ENCODE measurements at regions not wholly inside any gene's neighbourhood (a gene's known extent, or its start where the extent isn't known, plus 50 kb on each side); places are given as distances from the start of the nearest gene placed in this dataset.

DNA sequence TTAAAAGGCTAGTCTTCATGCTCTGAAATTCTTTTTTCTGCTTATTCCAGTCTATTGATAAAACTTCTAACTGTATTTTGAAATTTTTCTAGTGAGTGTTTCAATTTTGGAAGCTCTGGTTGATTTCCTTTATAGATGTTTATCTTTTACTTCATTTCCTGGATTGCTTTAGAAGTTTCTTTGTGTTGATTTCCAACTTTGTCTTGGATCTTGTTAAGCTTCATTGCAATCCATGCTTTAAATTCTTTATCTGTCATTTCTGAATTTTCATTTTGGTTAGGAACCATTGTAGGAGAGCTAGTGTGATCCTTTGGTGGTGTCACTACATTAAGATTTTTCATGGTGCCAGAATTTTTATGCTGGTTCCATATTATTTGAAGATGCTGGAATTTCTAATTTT is 105.2 kb upstream of the DCBLD2 start:
- FAIRE-seq, result no peak
- no peak for TF ChIP-seq POLR2AphosphoS5 (IDR thresholded peaks at IDR 0.05; ENCODE audit: low read depth, low read length)
- TF ChIP-seq POLR2A (IDR thresholded peaks at IDR 0.05; ENCODE audit: low read depth, low read length), result no peak
- no peak for TF ChIP-seq TAF1 (IDR thresholded peaks at IDR 0.05; ENCODE audit: borderline replicate concordance, low read depth, low read length)
- no peak for DNase-seq (ENCODE audit: insufficient read length)

DNA sequence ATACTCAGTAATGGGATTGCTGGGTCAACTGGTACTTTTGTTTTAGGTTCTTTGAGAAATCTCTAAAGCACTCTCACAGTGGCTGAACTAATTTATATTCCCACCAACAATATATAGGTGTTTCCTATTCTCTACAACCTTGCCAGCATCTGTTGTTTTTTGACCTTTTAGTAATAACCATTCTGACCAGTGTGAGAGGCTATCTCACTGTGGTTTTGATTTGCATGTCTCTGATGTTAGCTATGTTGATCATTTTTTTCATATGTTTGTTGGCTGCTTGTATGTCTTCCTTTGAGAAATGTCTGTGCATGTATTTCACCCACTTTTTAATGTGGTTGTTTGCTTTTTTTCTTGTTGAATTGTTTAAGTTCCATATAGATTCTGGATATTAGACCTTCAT is 98.2 kb upstream of the DCBLD2 start:
- FAIRE-seq (no peak), DNase-seq (ENCODE audit: insufficient read length) (no peak)
- no peak for TF ChIP-seq POLR2A (IDR thresholded peaks at IDR 0.05; ENCODE audit: low read depth, low read length)
- TF ChIP-seq TAF1 (IDR thresholded peaks at IDR 0.05; ENCODE audit: borderline replicate concordance, low read depth, low read length), result no peak
- no peak for TF ChIP-seq POLR2AphosphoS5 (IDR thresholded peaks at IDR 0.05; ENCODE audit: low read depth, low read length)

DNA sequence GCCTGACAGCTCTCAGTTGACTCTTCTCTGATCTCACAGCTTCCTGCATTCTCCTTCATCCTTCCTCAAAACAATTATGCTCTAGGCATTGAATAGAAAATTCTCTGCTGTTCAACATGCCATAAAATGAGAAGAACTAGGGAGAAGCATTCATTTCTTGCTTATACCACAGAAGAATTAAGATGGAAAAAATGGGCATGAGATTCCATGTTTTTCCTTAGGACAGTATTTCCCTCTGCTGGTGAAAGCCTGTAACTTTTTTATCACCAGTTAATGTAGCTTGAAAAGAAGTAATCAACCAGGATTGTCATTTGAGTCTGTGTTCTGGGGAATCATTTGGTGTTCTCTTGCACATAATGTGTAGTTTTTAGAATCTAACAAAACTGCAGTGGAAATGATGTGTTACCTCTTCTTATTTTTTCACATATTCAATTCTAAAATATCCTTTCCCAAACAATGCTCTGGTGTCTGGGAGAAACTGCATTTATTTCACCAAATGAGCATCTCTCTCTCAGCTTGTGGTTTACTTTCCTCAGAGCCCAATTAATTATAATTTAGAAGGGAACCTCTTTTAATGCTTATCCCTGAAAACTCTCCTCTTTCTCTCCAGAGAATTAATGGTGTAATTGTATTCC is 92.8 kb upstream of the DCBLD2 start:
- no peak for DNase-seq (ENCODE audit: insufficient read length)

DNA sequence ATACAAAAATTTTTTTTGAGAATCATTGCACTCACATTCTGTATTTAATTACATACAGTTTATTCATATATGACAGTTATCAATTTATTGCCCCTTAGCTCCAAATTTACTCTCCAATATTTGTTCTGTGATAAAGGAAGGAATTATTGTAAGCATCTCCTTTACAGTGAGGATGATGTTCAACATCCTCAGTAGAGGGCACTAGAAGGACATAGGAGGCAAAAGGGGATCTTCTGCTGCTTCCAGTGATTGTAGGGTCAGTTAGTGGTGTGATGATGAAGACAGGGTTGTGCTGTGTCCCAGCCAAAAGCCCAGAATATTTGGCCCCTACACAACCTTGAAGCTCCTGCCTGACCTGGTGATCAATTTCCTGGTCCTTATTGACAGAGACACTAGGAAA is 89.9 kb upstream of the DCBLD2 start:
- DNase-seq (ENCODE audit: insufficient read length), result no peak
- peak; percentile 90 for FAIRE-seq
- TF ChIP-seq POLR2AphosphoS5 (IDR thresholded peaks at IDR 0.05; ENCODE audit: low read depth, low read length) (no peak), TAF1 (IDR thresholded peaks at IDR 0.05; ENCODE audit: borderline replicate concordance, low read depth, low read length) (no peak), POLR2A (IDR thresholded peaks at IDR 0.05; ENCODE audit: low read depth, low read length) (no peak)

More for the DNA sequence above, 92.8 kb upstream of the DCBLD2 start:
- FAIRE-seq, result no peak
- no peak for TF ChIP-seq TAF1 (IDR thresholded peaks at IDR 0.05; ENCODE audit: borderline replicate concordance, low read depth, low read length)
- no peak for TF ChIP-seq POLR2AphosphoS5 (IDR thresholded peaks at IDR 0.05; ENCODE audit: low read depth, low read length)
- TF ChIP-seq POLR2A (IDR thresholded peaks at IDR 0.05; ENCODE audit: low read depth, low read length), result no peak

DNA sequence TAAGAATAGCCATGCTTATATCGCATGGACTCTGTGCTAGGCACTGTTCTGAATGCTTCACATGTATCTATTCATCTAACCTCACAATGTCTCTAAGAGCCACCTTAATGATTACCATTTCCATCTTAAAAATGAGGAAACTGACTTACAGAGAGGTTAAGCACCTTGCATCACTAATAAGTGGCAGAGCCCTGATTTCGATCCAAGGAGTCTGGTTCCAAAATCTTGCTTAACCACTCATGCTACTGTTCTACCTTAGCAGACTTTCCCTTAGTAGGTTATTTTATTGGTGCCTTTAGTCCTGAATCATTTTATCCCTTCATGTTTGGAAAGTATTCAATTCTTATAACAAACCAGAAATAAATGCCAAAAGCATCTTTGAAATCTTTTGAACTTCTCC is 89.2 kb upstream of the DCBLD2 start:
- FAIRE-seq, result no peak
- TF ChIP-seq POLR2A (IDR thresholded peaks at IDR 0.05; ENCODE audit: low read depth, low read length), result no peak
- no peak for TF ChIP-seq TAF1 (IDR thresholded peaks at IDR 0.05; ENCODE audit: borderline replicate concordance, low read depth, low read length)
- no peak for TF ChIP-seq POLR2AphosphoS5 (IDR thresholded peaks at IDR 0.05; ENCODE audit: low read depth, low read length)
- no peak for DNase-seq (ENCODE audit: insufficient read length)

DNA sequence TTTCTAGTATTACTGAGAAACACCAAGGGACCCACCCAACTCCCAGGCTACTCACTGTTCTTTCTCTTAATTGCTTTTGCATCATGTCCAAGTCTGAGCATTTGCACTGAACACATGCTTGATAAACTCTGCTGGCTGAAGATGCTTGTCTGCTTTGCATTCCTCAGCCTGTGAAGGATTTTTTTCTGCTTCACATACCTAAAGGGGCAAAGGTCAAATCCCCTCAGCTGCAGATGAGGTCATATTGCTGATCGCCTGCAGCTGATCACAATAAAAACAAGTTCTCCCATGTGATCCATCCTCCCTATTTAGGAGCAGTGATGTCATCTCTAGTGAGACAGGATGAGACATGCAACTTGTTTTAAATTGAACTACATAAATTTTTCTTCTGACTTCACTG is 84.6 kb upstream of the DCBLD2 start:
- DNase-seq (ENCODE audit: insufficient read length) (no peak), FAIRE-seq (peak; percentile 82)
- TF ChIP-seq TAF1 (IDR thresholded peaks at IDR 0.05; ENCODE audit: borderline replicate concordance, low read depth, low read length) (no peak), POLR2A (IDR thresholded peaks at IDR 0.05; ENCODE audit: low read depth, low read length) (no peak), POLR2AphosphoS5 (IDR thresholded peaks at IDR 0.05; ENCODE audit: low read depth, low read length) (no peak)

DNA sequence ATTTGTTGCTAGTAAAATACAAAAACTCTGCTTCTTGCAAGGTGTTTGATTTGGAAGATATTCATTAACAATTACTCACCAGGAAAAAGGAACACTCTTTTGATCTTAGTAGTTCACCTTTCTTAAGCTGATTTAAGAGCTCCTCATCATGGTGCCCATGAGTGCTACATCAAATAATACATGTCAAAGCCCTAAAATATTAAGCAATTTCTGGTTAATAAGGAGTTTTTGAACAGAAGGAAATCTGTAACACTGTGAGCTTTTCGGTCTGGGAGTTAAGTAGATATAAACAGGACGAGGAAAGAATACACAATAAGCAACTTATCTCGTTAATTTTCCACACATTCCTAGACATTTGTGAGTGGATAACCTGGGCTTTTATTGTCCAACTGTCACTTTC is 83.9 kb upstream of the DCBLD2 start:
- FAIRE-seq, result peak; percentile 67
- no peak for DNase-seq (ENCODE audit: insufficient read length)
- TF ChIP-seq TAF1 (IDR thresholded peaks at IDR 0.05; ENCODE audit: borderline replicate concordance, low read depth, low read length), result no peak
- no peak for TF ChIP-seq POLR2AphosphoS5 (IDR thresholded peaks at IDR 0.05; ENCODE audit: low read depth, low read length)
- no peak for TF ChIP-seq POLR2A (IDR thresholded peaks at IDR 0.05; ENCODE audit: low read depth, low read length)

DNA sequence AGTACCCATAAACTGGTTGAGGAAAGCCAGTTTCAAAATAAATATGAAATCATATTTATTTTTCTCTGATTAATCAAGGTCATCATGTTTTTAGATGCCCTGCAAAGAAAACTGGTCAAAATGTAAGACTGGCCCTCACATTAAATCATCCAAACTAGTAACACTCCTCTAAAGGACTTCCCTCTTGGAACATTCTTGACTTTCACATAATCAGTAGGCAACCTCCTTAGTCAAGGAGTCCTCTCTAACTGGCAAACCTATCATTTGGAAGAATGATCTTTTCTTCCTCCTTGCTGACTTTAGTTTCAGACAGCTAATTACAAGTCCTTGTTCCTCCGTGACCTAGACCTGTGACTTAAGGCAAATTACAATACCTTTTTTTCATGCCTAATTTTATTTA is 82.5 kb upstream of the DCBLD2 start:
- FAIRE-seq (peak; percentile 38), DNase-seq (ENCODE audit: insufficient read length) (no peak)
- no peak for TF ChIP-seq POLR2A (IDR thresholded peaks at IDR 0.05; ENCODE audit: low read depth, low read length)

DNA sequence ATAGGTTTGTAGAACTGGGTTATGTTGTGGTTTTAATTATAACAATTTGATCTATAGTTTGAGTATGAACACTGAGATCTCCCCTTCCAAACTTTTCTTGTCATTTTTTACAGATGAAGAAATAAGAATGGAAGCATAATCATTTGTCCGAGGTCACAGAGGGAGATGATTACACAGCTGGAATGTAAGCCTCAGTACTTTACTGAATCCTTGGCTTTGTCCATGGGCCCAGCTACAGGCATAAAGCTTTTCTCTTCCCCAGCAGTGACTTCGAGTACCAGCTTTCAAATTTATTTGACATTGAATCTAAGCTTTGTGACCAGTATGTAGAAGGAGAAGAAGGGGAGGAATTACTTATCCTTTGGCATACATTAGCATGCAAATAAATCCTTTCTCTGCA is 80.9 kb upstream of the DCBLD2 start:
- TF ChIP-seq POLR2AphosphoS5 (IDR thresholded peaks at IDR 0.05; ENCODE audit: low read depth, low read length) (no peak), TAF1 (IDR thresholded peaks at IDR 0.05; ENCODE audit: borderline replicate concordance, low read depth, low read length) (no peak), POLR2A (IDR thresholded peaks at IDR 0.05; ENCODE audit: low read depth, low read length) (no peak)
- FAIRE-seq, result peak; percentile 21
- no peak for DNase-seq (ENCODE audit: insufficient read length)

DNA sequence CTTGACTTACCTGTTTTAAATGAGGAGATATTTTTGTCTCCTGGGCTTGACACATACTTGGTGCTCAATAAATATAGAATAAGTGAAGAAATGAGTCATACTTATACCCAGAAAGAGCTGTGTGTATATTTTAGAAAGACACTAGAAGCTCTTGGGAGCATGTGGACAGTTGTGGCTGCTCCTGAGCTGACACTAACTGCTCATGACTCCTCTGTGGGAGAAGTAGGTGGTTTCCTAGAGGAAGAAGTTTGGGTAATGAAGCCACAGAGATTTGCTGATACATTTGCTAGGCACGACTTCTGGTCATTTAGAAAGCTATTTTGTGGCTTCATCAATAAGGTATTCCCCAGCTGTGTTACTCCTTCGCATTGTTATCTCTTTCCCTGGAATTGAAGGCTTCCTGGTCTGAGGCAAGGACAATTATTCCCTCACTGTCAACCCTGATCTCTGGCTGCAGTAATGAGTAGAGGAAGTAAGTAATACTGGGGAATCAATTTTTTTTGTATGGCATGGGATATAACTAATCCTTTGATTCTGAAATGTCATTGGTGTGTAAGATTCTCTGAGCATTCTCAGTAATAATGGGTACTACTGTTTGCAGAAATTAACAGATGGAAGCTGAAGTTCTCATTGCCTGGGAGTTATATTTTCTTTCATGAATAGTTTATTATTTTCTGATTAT is 79.6 kb upstream of the DCBLD2 start:
- no peak for TF ChIP-seq POLR2AphosphoS5 (IDR thresholded peaks at IDR 0.05; ENCODE audit: low read depth, low read length)
- TF ChIP-seq POLR2A (IDR thresholded peaks at IDR 0.05; ENCODE audit: low read depth, low read length), result no peak
- no peak for TF ChIP-seq TAF1 (IDR thresholded peaks at IDR 0.05; ENCODE audit: borderline replicate concordance, low read depth, low read length)
- peak; percentile 84 for FAIRE-seq
- peak; percentile 16 for DNase-seq (ENCODE audit: insufficient read length)

DNA sequence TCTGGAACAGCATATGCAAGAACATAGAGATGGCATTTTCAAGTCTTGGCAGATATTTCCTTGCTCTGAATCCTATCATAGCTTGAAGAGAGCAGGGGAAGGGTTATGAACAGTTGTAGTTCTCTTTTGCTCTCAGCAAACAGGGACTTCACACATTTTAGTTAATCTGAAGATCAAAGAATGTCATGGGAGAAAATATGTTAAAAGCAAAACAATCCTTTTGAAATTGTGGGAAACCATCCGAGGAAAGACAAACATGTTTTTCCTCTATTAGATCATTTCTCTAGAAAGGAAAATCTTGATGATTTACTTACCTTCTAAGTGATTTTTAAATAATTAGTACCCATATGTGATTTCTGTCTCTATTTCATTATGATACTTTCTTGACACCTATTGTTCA is 77.8 kb upstream of the DCBLD2 start:
- FAIRE-seq, result no peak
- TF ChIP-seq TAF1 (IDR thresholded peaks at IDR 0.05; ENCODE audit: borderline replicate concordance, low read depth, low read length), result no peak
- TF ChIP-seq POLR2A (IDR thresholded peaks at IDR 0.05; ENCODE audit: low read depth, low read length), result no peak
- TF ChIP-seq POLR2AphosphoS5 (IDR thresholded peaks at IDR 0.05; ENCODE audit: low read depth, low read length), result no peak
- no peak for DNase-seq (ENCODE audit: insufficient read length)

DNA sequence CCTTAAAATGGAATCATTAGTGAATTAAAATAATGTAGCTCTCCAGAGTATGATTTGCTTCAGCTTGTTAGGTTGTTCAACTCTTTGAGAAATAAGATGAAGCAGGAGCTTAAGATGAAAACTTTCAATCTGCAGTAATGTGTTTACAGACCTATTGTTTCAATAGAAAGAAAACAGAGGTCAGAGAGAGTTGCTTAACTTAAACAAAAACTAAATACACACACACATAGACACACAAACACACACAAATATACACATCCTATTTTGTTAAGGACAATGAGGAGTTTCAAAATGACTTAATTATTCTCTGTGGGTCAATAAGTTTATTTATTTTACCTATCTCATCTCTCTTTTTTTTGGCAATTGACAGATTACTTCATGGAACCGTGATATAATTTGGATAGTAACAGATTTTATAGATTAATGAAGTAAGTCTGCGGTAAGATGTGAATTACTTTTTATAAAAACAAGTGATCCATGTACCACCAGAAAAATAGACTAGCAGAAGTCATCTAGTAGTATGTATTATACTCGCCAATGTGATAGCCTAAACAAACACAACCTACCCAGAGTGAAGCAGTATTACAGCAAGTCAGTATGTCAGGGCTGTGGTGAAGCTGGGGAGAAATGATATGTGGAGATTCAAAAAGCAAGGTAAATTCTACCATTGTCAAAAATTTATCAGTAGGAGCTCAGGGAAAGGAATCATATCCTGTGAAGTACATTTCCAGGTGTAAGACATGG is 76.7 kb upstream of the DCBLD2 start:
- TF ChIP-seq TAF1 (IDR thresholded peaks at IDR 0.05; ENCODE audit: borderline replicate concordance, low read depth, low read length) (no peak), POLR2A (IDR thresholded peaks at IDR 0.05; ENCODE audit: low read depth, low read length) (no peak), POLR2AphosphoS5 (IDR thresholded peaks at IDR 0.05; ENCODE audit: low read depth, low read length) (no peak)
- FAIRE-seq, result peak; percentile 89
- DNase-seq (ENCODE audit: insufficient read length), result no peak

All from GM12892 (cell line).